ENCODE measurements at regions not wholly inside any gene's neighbourhood (a gene's known extent, or its start where the extent isn't known, plus 50 kb on each side); places are given as distances from the start of the nearest gene placed in this dataset.

DNA sequence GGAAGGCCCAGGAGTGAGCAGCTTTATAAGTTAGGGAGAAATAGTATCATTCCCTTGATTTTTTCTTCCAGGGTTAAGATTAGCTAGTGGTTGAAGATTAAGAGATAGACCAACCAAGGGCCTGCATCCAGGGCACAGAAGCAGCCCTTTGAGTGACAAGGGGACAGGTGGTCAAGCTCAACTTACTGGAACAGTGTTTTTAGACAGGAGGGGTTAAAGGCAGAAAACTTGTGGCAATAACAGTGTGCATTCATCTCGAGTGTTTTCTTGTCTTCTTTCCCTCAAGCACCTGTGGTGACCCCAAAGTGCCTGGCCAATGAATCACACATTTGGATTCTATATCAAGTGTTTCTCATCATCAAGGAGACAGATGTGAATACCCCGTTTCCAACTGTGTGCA, 267.5 kb downstream of the PDCD6IP start:
- no peak for TF ChIP-seq MYC (IDR thresholded peaks at IDR 0.05; ENCODE audit: low read depth, low read length)
- TF ChIP-seq CTCF (IDR thresholded peaks at IDR 0.05; ENCODE audit: low read depth, low read length), result no peak
